CD4-positive, alpha-beta T cell treated with Interleukin-6 at 100 ng/mL for 8 hours (primary cell): ENCODE measurements at regions not wholly inside any gene's neighbourhood (a gene's known extent, or its start where the extent isn't known, plus 50 kb on each side); places are given as distances from the start of the nearest gene placed in this dataset.
"Not testable (repeated sequence)": the region's sequence is repeated elsewhere in the genome, so short reads cannot be mapped to it uniquely, and the experiment has no call there.

ENCODE experiments used
- DNase-seq: peaks from one replicate; pipeline ENCODE4 v3.0.0-alpha.2; 2020; ENCODE audit warnings: mixed read lengths, low spot score

DNA sequence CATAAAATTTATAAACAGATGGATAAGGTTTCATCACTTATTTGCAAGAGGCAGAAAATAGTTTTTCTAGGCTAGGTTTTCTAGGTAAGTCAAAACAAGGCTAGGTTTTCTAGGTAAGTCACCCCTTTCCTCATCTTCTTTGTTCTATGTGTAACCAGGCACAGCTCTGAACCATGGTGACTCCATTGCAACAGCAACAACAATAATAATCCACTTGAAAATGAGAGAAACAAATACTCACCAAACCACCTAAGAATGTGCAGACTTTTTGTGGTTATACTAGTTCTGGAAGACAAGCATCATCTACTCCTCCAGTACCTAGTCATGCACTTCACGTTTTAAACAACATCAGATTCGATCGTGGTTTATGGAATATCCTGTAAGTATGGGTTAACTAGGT is 237.4 kb upstream of the ACVR2A start:
- DNase-seq = no peak

DNA sequence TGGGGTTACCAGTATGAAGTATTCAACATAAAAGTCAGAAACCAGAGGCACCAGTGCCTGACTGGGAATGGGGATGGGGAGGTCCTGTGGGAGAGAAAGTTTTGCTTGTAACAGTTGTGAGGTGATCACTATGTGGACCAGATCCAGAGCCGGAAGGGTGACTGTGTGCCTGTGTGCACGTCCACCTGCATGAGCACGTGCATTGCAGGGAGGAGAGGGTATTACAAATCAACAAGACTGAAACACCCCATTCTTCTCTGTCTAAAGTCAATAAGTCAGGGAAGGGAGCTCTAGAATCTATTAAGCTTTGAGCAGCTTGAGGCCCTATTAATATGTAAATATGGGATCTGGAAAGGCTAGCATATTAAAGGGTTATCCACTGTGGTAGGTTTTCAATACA is 241.0 kb upstream of the ACVR2A start:
- DNase-seq = no peak

DNA sequence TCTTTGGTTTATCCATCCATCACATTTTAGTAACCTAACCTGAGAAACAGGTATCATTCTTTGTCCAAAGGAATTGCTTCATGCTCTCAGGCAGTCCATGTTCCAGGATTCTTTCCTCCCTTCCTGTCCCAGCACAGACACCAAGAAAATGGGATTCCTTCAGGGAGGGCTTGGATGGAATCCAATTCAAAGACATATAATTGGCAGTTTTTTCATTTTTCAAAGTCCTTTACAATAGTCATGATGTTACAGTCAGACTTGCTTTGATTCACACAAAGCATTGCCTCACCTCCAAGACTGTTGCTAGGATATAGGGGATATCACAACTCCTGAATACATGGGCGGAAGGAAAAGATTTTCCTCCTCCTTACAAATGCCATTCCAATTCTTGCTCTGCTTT is 241.4 kb upstream of the ACVR2A start:
- no peak for DNase-seq

DNA sequence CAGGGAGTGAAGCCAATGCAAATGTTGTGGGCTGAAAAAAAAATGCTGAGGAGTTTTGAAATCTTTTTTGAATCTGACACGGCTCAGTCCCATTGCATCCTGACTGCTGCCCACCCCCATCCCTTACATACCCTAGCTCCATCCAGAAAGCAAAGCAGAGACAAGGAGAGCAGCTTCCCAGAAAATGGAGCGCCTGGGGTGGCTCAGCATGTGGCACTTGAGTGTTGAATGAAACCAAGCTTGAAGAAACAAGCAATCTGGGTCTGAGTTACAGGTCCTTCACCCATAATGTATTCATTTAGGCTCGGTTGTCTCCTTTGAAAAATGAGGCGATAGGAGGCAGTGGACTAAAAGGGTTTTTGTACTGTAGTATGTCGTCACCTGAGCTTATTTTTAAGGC is 244.2 kb upstream of the ACVR2A start:
- DNase-seq = no peak

DNA sequence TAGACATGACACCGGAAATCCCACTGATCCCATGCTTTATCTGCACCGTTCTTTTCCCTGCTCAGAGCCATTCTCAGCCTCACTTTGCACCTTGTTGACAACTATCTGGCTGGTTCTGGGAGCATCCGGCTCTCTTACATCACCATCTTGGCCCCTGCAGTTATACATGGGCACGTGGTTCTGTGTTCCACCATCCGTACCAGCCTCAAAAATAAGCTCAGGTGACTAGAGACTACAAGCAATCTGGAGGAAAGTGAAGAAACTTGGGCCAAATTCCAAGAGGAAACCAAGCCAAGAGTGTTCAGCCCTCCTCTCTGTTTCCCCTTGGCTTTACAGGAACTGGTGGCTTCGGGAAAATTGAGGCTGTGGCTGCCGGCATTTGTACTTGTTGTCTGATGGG is 244.6 kb upstream of the ACVR2A start:
- DNase-seq = no peak

DNA sequence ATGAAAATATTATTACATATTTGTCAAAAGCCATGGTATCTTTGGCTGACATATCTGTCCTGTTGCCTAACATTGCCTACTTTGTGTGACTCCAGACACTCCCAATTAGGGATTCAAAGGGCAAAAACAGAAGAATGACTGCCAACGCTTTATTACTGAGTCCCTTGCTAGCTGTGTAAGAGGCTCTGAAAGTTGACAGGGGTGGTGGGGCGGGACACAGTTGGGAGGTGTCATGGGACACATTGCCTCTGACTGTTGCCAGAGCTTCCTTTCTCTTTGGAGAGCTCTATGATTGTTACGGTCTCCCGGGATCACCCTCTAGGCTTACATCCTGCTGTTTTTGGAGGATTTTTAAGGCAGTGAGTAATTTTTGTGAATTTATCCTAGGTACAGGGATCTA is 249.6 kb upstream of the ACVR2A start:
- no peak for DNase-seq

DNA sequence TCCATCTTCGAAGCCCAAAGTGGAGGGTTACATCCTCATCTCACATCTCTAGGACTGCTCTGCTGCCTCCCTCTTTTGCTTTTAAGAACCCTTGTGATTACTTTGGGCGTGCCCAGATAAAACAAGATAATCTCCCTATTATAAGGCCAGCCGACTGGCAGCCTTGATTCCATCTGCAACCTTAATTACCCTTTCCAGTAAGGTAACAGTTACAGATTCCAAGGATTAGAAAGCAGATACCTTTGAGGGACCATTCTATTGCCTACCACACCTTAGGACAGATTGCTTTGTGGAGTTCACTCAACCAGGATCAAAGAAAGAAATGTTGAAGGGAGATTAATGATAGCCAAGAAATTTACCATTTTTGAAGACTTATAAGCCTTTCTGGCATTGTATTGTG is 250.8 kb upstream of the ACVR2A start:
- DNase-seq = no peak

DNA sequence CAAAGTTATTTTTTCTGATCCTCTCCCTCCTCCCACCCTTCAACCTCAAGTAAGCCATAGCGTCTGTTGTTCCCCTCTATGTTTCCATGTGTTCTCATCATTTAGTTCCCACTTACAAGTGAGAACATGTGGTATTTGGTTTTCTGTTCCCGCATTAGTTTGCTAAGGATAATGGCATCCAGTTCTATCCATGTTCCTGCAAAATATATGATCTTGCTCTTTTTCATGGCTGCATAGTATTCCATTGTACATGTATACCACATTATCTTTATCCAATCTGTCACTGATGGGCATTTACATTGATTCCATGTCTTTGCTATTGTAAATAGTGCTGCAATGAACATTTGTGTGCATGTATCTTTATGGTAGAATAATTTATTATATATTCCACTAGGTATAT is 252.0 kb upstream of the ACVR2A start:
- not testable (repeated sequence) for DNase-seq

DNA sequence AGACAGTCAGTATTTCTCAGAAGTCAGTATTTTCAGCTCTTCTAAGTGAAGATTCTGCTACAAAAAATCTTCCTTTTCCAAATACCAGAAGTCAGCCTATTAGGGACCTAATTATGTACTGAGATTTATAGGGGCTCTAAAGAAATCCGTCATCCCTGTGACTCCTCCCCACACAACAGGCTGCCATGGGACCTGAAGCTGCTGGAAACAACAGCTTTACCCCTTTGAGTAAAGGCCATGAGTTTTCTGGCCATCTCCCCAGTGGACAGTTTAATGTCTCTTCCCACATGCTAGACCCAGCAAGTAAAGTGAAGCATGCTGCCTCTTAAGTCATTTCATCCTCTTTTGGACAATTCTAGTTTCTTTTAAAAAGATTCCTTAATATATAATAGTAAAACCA is 255.7 kb upstream of the ACVR2A start:
- no peak for DNase-seq

DNA sequence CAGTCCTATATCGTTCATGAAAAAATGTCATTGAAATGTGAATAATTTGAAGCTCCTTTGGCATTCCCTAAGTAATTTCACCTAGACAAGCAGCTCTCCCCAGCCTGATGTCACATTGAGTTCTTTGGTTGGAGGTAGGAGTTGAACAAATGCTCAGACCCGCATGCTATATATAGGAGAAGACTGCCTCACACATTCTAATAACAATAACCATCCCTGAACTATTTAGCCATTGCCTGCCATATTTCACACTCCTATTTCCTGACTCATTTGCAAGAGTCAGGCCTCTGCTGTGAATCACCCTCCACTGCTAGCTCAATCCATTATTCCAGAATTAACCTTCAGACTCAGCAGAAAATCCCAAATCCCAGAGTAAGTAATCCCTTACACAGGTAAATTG is 256.6 kb upstream of the ACVR2A start:
- DNase-seq = no peak

DNA sequence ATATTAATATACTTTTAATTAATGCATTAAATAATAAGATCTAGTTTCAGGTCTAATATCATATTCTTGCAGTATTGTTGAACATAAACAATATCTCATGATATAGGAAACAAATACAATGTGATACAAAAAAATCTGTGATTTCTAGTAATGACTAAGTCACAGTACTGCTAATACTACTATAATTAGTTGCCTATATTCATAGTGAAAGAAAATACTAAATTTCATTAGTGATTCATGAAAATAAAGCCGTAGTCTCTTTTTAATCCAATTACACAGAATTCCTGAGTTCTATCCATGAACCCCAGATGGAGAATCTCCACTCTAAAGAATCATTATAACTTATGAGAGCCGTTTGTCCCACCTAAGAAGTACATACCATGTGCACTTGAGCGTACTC is 266.3 kb upstream of the ACVR2A start:
- DNase-seq = no peak

DNA sequence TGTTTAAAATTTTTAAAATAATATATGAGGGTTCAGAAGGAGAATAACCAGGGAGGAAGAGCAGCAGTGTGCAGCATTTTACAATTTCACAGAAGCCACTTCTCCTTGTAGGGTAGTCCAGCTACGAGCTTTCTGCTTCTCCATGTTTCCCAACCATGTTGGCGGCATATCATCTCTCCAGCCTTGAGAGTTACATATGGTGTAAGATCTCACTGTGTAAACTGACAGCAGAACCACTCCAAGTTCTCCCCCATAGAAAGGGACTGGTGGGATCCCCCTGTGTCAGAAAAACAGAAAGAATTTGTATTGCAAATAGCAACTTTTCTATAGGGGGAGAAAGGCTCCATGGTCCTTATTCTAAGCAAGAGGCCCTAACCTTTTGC is 266.8 kb upstream of the ACVR2A start:
- DNase-seq = no peak

DNA sequence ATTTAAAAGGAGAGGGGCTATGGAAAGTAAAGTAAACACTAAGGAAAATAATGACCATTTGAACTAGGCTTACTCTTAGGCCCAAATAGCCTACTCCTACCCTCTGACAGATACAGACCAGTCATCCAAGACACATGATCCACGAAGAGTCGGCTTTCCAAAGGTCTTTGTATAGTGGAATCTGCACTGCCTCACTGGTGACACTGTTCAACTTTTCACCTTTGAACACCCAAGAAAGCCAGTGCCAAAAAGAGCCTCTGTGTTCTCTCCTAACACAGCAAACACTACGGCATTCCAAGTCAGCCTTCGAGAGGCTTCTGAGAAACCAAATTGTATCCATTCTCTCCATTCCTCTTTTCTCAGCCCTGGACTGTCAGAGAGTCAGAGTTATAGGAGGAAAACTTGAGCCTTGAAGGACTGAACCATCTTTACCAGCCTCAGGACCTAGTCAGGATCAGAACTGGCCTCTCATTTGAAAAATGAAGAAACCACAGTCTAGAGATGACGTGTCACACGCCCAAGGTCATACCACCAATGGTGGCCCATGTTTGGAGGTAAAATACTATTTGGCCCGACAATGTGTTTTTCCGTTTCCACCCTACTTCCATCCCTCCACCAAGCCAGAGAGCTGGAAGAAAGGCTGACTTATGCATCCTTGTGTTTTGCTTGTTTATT is 267.4 kb upstream of the ACVR2A start:
- DNase-seq = no peak

DNA sequence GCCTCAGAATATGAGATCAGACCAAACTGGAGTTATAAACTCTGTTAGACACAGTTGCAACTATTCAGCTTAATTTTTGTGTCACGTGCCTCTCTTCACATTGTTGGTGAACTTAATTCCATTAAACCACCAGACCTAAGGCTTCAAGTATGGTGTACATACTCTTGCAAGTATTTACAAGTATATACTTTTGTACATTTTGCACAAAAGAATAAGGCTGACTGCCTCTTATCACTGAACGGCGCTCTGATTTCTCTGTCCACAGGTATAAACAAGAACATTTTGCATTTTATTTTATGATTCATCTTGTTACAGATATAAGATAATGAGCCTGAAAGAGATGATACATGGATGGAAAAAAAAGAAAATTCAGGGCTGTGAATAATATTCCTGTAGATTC is 269.7 kb upstream of the ACVR2A start:
- DNase-seq = no peak

DNA sequence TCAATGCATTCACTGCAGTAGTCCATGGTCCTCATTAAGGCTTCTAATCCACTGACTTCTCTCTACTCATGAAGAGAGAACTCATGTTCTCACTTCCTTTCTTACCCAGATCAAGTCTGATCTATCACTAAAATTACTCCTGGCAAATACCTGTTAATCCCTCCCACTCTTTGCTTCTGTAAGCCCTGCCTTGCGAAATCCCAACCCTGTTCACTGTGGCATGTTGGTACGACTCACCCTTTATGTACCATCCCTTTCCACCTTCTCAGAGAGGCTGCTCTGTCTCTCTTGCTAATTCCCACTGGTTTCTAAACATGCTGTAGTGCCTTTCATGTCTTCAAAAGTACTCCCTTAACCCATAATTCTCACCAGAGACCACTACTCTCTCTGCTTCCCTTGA is 272.2 kb upstream of the ACVR2A start:
- DNase-seq = no peak

DNA sequence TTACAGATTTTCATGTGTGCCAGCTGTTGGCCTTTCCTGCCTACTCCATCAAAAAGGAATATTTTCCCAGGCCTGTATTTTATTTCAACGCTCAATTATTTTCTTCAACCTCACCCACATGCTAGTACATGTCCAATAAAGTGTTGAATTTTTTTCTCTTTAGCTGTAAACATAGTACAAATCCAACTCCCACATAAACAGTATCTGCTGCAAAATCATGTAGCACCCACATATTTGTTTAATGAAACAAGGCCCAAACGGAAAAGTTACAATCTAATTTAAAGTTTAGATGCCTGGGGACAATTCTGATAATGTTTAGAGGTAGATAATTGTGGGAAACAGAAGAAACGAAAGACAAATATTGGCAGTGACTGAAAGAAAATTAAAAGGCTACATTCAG is 275.4 kb upstream of the ACVR2A start:
- no peak for DNase-seq

DNA sequence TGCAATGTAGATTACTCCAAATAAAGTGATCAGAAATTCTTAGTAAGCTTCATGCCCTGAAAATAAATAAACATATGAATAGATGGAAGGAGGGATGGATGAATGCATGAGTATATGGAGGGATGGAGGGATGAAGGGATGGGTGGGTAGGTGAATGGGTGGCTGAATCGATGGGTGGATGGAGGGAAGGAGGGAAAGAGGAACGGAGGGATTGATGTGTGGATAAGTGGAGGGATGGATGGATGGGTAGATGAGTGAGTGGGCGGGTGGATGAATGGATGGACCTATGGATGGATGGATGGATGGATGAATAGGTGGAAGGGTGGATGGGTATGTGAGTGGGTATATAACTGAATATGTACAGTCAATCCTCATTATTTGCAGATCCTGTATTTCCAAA is 276.7 kb upstream of the ACVR2A start:
- no peak for DNase-seq

DNA sequence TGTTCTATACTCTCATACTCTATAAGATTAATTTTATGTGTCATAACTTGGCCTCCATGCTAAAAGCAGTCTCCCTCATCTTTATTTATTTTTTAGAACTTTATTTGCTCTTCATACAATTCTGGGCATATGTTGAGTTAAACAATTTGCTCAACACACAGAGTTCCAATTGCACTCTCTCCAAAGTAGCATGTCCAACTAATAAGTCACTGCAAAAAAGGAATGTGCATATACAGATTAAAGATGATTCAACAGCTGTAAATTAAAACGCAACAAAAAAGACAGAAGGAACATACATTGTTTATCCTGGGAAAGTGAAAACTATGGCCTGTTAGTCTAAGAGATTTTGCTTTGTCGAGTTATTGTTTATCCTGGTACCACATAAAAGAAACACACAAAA is 277.7 kb upstream of the ACVR2A start:
- DNase-seq = no peak

DNA sequence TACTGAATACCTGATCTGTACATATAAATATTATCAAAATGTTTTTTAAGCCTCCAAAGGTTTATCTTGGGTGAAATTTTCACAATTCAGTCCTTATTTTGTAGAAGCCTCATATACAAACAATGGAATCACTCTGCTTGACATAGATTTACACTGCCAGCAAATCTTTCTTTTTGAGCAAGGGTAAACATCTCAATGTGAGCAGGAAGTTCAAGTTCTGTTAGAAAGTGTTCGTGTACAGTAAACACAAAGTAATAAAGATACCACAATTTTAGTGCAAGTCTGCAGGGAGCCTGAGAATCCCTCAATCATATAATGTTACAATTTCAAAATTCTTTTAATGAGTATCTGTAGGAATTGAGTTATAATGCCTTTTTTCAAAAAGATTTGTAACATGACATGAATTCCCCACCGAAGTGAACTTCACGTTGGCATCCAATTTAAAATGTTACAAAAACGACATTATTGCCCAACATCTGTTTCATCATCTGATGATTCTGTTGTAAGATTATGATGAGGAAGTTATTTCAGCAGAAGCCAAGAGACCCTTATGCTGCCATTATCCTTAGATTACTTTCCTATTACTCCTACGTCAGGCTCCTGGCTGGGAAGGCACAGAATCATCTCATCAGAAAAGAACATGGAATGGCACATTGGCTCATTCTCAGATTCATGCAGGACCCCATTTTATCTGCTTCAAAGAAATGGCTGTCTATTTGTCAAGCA is 283.9 kb upstream of the ACVR2A start:
- no peak for DNase-seq

DNA sequence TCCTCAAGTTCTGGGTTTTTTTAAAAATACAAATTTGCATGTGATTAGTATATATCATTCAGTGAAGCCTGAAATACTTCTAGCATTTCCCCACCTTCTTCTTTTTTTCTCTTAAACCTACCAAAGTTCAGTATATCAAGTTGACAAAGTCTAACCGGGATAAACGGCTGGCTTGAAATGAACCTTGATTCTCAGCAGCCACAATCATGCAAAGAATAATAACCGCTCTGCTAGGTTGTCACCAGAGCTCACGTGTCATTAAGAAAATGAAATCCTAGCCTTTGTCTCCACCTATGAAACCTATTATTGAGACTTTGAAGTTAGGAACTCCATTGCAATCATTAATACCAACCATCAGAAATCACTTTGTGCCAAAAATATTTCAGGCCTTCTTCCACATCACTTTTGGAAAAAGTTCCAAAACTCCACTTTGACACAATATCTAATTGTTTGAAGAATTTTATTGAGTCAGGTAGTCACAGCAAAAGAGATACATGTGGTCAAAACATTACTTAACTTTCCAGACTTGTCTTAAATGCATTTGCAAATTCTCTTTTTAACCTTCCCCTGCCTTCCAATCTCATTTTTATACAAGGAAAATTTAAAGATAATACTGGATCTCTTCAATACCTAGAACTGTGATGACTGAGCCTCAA is 285.6 kb upstream of the ACVR2A start:
- no peak for DNase-seq

DNA sequence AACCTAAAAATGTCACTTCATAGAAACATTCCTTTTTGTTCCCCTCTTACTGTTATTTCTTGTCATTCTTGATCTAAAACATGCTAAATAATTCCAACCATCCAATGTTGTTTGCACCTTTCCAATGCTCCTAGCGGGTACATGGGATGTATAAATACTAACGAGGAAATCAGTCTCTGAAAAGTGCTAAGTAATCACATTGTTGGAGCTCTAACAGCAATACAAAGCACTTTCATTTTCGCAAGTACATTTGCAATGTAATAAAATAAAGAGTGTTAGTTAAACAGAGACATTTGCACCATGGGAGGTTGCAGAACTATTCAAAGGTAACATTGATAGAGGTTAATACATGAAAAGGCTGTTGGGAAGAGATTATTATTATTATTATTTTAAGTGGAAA is 286.2 kb upstream of the ACVR2A start:
- DNase-seq = no peak

DNA sequence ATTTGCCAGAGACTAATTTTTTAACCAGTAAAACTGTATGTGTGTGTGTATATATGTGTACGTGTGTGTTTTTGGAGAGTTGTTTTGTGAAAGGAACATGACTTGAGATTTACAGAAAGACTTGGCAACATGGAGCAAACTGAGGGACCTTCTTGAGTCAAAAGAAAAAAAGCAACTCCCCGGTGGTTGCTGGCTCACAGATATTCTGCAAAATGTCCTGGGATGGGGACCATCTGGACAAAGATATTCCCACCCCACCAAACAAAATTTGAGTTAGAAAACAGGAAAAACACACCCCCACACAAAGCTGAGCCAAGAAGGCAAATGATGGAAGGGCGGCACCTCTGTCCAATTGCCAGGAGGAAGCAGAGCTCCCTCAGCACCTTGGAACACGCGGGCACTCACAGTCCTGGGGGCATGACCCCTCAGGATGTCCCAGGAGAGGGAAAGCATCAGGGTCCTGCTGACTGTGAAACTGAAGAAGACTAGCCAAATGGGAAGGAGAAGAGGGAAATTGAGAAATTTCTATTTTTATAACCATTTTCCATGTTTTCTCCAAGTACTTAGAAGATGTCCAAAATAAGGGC is 290.2 kb upstream of the ACVR2A start:
- DNase-seq = no peak

DNA sequence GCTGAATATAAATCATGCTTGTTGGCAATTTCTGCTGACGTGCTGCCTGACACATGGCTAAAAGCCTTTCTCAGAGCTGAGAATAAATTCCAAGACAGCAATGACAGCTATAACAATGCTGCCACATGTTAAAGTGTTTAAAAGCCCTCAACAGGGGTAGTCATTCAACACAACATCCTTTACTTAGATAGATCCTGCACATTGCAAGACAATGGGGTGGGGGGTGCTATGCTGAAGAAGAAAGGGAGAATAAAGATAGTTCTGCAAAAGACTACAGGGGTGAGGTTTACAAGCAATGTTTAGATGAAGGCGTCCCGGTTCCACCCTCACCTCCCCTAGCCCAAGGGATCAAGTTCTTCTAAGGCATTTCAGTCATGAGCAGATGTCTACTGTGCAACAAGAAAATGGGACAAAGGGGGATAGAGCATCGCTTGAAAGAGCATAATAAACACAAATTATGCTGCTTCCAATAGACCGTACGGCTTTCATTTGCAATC is 291.0 kb upstream of the ACVR2A start:
- DNase-seq = no peak
